ENCODE measurements at regions not wholly inside any gene's neighbourhood (a gene's known extent, or its start where the extent isn't known, plus 50 kb on each side); places are given as distances from the start of the nearest gene placed in this dataset.

GRCh38 chr13:28550721-28551497 lies 56.0 kb upstream of the FLT1 start:
- no peak for DNase-seq (ENCODE audit: low spot score)
- intact Hi-C loops (cut with DNase I): no loop called here

- intact Hi-C loops (cut with DNase I): no loop called here
- DNase-seq (ENCODE audit: low spot score): no peak
Measured at GRCh38 chr13:28550091-28550490, 55.2 kb upstream of the FLT1 start.

DNA sequence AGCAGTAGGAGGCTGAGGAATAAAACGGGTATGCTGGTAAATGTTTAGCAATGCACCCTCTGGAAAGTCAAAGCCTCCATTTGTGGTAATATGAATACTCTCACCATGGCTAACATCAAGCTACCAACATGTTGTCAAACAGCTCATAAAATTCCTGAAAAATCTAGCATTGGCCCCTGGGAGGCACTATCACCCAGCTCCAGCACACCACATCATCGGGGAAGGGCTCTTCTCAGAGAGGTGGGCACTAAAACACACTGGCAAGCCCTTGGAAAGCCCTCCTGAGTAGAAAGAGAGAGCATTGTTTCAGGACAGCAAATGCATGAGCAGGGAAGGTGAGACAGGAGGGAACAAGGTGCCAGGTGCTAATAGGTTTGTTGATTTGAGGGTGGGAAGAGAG lies 53.9 kb upstream of the FLT1 start:
- intact Hi-C loops (cut with DNase I): no loop called here
- DNase-seq (ENCODE audit: low spot score): no peak

DNA sequence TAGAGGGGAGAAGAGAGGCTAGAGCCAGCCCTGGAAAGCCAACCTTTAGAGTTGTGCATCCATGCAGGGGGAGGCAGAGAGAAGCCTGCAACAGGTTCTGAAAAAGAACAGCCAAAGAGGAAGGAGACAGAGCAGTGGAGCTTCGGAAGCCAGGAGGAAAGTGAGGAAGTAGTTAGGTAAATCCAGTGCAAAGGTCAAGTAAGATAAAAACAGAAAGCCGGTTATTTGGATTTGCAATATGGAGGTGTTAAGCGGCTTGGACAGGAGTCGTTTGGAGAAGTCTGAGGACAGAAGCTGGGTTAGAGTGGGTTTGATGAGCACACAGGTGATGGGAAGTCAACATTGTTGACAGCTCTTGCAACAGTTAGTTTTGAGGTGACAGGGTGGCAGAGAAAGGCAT lies 53.5 kb upstream of the FLT1 start:
- DNase-seq (ENCODE audit: low spot score): no peak
- intact Hi-C loops (cut with DNase I): no loop called here

DNA sequence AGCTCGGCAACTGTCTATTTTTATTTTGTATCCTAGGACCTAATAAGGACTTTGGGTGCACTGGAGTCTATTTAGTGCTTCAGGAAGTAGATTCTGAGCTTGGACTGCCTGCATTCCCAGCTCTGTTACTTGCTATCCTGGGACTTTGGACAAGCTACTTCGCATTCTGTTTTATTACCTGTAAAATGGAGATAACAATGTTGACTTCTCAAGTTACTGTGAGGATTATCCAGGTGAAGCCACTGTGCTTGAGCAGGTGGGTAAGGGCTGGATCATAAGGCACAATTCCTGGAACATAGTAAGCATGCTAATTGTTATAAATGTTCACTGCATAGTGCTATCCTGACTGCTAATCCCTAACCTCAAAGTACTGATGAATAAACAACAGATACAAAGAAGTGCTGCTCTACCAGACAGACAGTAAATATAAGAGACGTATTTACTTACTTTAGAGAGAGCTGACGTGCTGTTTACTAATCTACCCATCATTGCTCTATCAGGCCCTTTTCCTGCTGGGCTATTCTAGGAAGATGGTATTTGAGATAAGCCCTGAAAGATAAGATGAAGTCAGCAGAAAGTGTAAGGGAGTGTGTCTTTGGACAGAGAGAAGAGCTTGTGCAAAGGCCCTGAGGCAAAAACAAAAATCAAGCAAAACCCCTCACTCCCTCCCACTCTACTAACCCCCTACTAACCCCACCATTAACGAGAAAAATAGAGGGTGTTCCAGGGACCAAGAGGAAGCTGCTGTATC lies 50.8 kb upstream of the FLT1 start:
- intact Hi-C loops (cut with DNase I): no loop called here
- no peak for DNase-seq (ENCODE audit: low spot score)
